Endodermal cell (in vitro differentiated cells): ENCODE measurements at regions not wholly inside any gene's neighbourhood (a gene's known extent, or its start where the extent isn't known, plus 50 kb on each side); places are given as distances from the start of the nearest gene placed in this dataset.

Experiments
- DNase-seq: peaks from one replicate; pipeline ENCODE4 v3.0.0-alpha.2; 2017
- H3K27ac ChIP-seq: 2 replicates; pipeline ENCODE4 v1.5.1; 2013; ENCODE audit warnings: mild to moderate bottlenecking, low read depth, low read length, moderate library complexity
- H3K27me3 ChIP-seq: 2 replicates; pipeline ENCODE4 v1.6.1; 2013; ENCODE audit warnings: mild to moderate bottlenecking, low read length, moderate library complexity; ENCODE audit not compliant: insufficient read depth, control insufficient read depth, poor library complexity, severe bottlenecking
- H3K36me3 ChIP-seq: 2 replicates; pipeline ENCODE4 v1.7.0; 2013; ENCODE audit warnings: mild to moderate bottlenecking, low read length, moderate library complexity; ENCODE audit not compliant: control insufficient read depth, insufficient read depth
- H3K4me1 ChIP-seq: one replicate; pipeline ENCODE4 v1.7.0; 2013; ENCODE audit warnings: low read length; ENCODE audit not compliant: control insufficient read depth, insufficient read depth
- H3K4me3 ChIP-seq: 2 replicates; pipeline ENCODE4 v1.5.1; 2013; ENCODE audit warnings: mild to moderate bottlenecking, low read length, moderate library complexity
- H3K9ac ChIP-seq: 2 replicates; pipeline ENCODE4 v1.6.1; 2013; ENCODE audit warnings: mild to moderate bottlenecking, low read length, moderate library complexity; ENCODE audit not compliant: poor library complexity, severe bottlenecking; ENCODE audit errors: extremely low read depth
- H3K9me3 ChIP-seq: 2 replicates; pipeline ENCODE4 v1.6.1; 2013; ENCODE audit warnings: mild to moderate bottlenecking, low read length, moderate library complexity; ENCODE audit not compliant: control insufficient read depth
- H3K27ac Mint-ChIP-seq: 2 replicates; pipeline ENCODE4 v1.8.0; 2020; ENCODE audit warnings: mixed read lengths
- H3K27me3 Mint-ChIP-seq: 2 replicates; pipeline ENCODE4 v1.8.0; 2021; ENCODE audit warnings: mild to moderate bottlenecking, mixed read lengths; ENCODE audit not compliant: insufficient read depth
- H3K36me3 Mint-ChIP-seq: 2 replicates; pipeline ENCODE4 v1.8.0; 2020; ENCODE audit warnings: low read depth, mixed read lengths
- H3K4me1 Mint-ChIP-seq: 2 replicates; pipeline ENCODE4 v1.8.0; 2020; ENCODE audit warnings: mixed read lengths
- H3K4me3 Mint-ChIP-seq: 2 replicates; pipeline ENCODE4 v1.8.0; 2020; ENCODE audit warnings: mild to moderate bottlenecking, moderate library complexity, mixed read lengths
- H3K9me3 Mint-ChIP-seq: 2 replicates; pipeline ENCODE4 v1.8.0; 2020; ENCODE audit warnings: mild to moderate bottlenecking, mixed read lengths
- CTCF ChIP-seq: fragments of 200-600 bp; sonication (generic); conservative IDR thresholded peaks from 2 replicates; pipeline ENCODE4 v1.5.0; 2021; ENCODE audit warnings: antibody characterized with exemption, mild to moderate bottlenecking
- WGBS, 2 experiments: methylation state at CpG; one replicate each; pipeline versions ENCODE4 v1.1.5 to v1.1.7; 2013; ENCODE audit warnings: missing lambda C conversion rate in 2 of 2, mixed read lengths in 1 of 2; ENCODE audit not compliant: insufficient coverage in 1 of 2, insufficient read length in 1 of 2; 5-methylcytosine and 5-hydroxymethylcytosine counted together

- Histone ChIP-seq H3K4me1 (peaks cover 5% of the 10 kb centered on the region), H3K36me3 (no peaks in the 10 kb centered on the region), H3K9me3 (peaks cover 25% of the 10 kb centered on the region), H3K9ac (no peak overlapping the region), H3K27ac (no peak overlapping the region), H3K4me3 (peak overlapping the region; percentile 64), H3K27me3 (no peaks in the 10 kb centered on the region)
- H3K4me1 Mint-ChIP-seq = peaks cover 20% of the 10 kb centered on the region
- no peak for TF ChIP-seq CTCF
- H3K27me3 Mint-ChIP-seq = peaks cover 1% of the 10 kb centered on the region
- H3K4me3 Mint-ChIP-seq = no peak overlapping the region
- H3K36me3 Mint-ChIP-seq = no peaks in the 10 kb centered on the region
- no peak overlapping the region for H3K27ac Mint-ChIP-seq
- no peak for DNase-seq
- peaks cover 27% of the 10 kb centered on the region for H3K9me3 Mint-ChIP-seq
- 83% methylated on average over 1 of the region's 1 CpG; no CpG with 5 or more reads in 1 of the 2 experiments for WGBS, 2 experiments
These were observed 195.4 kb downstream of the CDC5L start for GRCh38 chr6:44582930-44583329.

GRCh38 chr6:44590471-44590870 is 203.0 kb downstream of the CDC5L start:
- Histone ChIP-seq H3K27me3 (no peaks in the 10 kb centered on the region), H3K4me3 (no peak overlapping the region)
- H3K4me3 Mint-ChIP-seq = no peak overlapping the region

DNA sequence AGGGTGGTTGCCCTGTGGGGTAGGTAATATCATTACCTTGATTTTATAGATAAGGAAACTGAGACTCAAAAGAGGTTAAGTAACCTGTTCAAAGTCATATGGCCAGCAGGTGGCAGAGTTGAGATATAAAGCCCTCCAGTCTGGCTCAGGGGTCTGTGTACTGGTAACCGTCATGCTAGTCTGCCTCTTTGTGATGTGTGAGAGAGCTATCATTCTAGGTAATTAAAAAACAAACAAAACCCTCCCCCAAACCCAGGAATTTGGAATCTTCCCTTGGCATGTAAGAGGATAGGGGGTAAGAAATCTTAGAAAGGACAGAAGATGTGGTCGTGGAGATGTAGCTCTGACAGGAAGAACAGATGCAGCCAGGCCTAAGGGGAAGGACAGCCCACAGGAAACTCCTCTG is 206.0 kb downstream of the CDC5L start:
- Mint-ChIP-seq H3K36me3 (no peaks in the 10 kb centered on the region), H3K4me1 (peaks cover 1% of the 10 kb centered on the region), H3K9me3 (peaks cover 20% of the 10 kb centered on the region), H3K27me3 (peaks cover 4% of the 10 kb centered on the region), H3K4me3 (no peak overlapping the region), H3K27ac (peak overlapping the region; percentile 56)
- Histone ChIP-seq H3K36me3 (no peaks in the 10 kb centered on the region), H3K27me3 (no peaks in the 10 kb centered on the region), H3K27ac (no peak overlapping the region), H3K9ac (no peak overlapping the region), H3K4me3 (no peak overlapping the region), H3K9me3 (no peaks in the 10 kb centered on the region), H3K4me1 (no peaks in the 10 kb centered on the region)
- peak; percentile 92 for DNase-seq
- 19 to 63% methylated on average over 1 to 2 of the region's 2 CpGs for WGBS, 2 experiments
- peak; percentile 87 for TF ChIP-seq CTCF

More at GRCh38 chr6:44590471-44590870, 203.0 kb downstream of the CDC5L start:
- peaks cover 1% of the 10 kb centered on the region for H3K4me1 Mint-ChIP-seq
- H3K27ac ChIP-seq = no peak overlapping the region
- H3K9me3 Mint-ChIP-seq = peaks cover 24% of the 10 kb centered on the region
- no peaks in the 10 kb centered on the region for H3K36me3 ChIP-seq
- WGBS, 2 experiments = 100% methylated on average over 1 of the region's 1 CpG; no CpG with 5 or more reads in 1 of the 2 experiments
- H3K4me1 ChIP-seq = no peaks in the 10 kb centered on the region
- peaks cover 6% of the 10 kb centered on the region for H3K27me3 Mint-ChIP-seq
- H3K36me3 Mint-ChIP-seq = no peaks in the 10 kb centered on the region
- H3K9me3 ChIP-seq = no peaks in the 10 kb centered on the region
- no peak overlapping the region for H3K27ac Mint-ChIP-seq
- no peak for TF ChIP-seq CTCF
- H3K9ac ChIP-seq = no peak overlapping the region
- DNase-seq = no peak
